NB4 (cell line): ENCODE measurements at regions not wholly inside any gene's neighbourhood (a gene's known extent, or its start where the extent isn't known, plus 50 kb on each side); places are given as distances from the start of the nearest gene placed in this dataset.

Source experiments
- CTCF ChIP-seq: IDR thresholded peaks from one replicate; pipeline ENCODE4 v1.5.1; 2012; ENCODE audit warnings: low read depth, low read length
- POLR2A ChIP-seq: IDR thresholded peaks from 2 replicates; pipeline ENCODE4 v1.6.1; 2011; ENCODE audit warnings: mild to moderate bottlenecking; ENCODE audit not compliant: insufficient read length; ENCODE audit errors: extremely low read depth

- TF ChIP-seq CTCF (no peak), POLR2A (no peak)
These were observed 136.4 kb upstream of the CMC1 start for GRCh38 chr3:28104896-28105534.
